ENCODE measurements at regions not wholly inside any gene's neighbourhood (a gene's known extent, or its start where the extent isn't known, plus 50 kb on each side); places are given as distances from the start of the nearest gene placed in this dataset.
A peak's percentile ranks its signal among the peaks of the same experiment; 100 is the strongest.
"Not testable (repeated sequence)": the region's sequence is repeated elsewhere in the genome, so short reads cannot be mapped to it uniquely, and the experiment has no call there.

DNA sequence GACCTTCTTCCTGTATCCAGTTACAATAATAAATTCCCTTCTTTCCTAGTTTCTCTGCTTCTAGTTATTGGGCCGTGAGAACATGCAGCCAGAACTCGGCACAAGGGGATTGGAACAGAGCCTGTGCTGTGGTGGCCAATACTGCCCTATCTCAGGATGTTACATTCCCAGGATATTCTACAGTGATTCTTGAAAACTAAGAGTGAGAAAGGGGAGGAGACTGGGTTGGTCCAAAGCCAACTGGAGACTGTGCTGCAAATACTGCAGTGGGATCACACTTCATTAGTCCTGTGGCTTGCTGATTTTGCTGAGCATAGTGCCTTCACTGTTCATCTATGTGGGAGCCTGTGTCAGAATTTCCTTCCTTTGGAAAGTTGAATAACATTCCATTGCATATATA, 456.8 kb downstream of the RPIA start:
- H3K27ac ChIP-seq (ENCODE audit: low read length); CTCF ChIA-PET; H3K4me2 ChIP-seq (ENCODE audit: low read length); H3K4me3 ChIP-seq (ENCODE audit: low read length); H4K20me1 ChIP-seq (ENCODE audit: low read length); H2AFZ ChIP-seq (ENCODE audit: low read length); H3K27me3 ChIP-seq (ENCODE audit: low read length); H3F3A ChIP-seq (ENCODE audit: low read length, unreplicated experiment); H3K9me2 ChIP-seq (replicated peaks; ENCODE audit: low read length); H3K9ac ChIP-seq (ENCODE audit: low read length); H3K9me3 ChIP-seq (ENCODE audit: low read length); BruUV-seq (replicated peaks); POLR2A ChIA-PET (ENCODE audit: unreplicated experiment); H3K4me1 ChIP-seq (ENCODE audit: insufficient read depth, low read length); H3K36me3 ChIP-seq (ENCODE audit: low read depth, low read length); ATAC-seq; intact Hi-C loops (cut with micrococcal nuclease); DNase-seq; H3K79me2 ChIP-seq (ENCODE audit: low read length): not testable (repeated sequence)

DNA sequence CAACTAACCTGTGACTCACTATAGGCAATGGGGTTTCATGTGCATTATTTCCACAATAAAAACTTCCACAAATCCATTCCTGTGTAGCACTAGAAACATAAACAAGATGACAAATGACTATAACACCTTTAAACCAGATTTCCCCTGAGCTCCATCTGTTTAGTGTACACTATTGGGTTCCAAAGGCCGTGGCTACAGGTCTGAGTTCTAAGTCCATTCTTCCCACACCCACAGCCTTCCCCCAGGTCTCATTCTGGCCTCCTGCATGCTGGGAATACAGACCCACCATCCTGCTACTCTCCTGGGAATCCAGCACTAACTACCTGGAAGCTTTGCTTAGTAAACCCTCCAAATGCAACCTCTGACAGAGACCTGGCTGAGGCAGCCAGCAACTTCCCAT, 460.2 kb downstream of the RPIA start:
- H3K27me3 ChIP-seq (ENCODE audit: low read length); H3K9ac ChIP-seq (ENCODE audit: low read length); H3K9me2 ChIP-seq (replicated peaks; ENCODE audit: low read length); CTCF ChIA-PET; POLR2A ChIA-PET (ENCODE audit: unreplicated experiment); H3K27ac ChIP-seq (ENCODE audit: low read length); DNase-seq; H3K4me2 ChIP-seq (ENCODE audit: low read length); H3K9me3 ChIP-seq (ENCODE audit: low read length); H2AFZ ChIP-seq (ENCODE audit: low read length); H3F3A ChIP-seq (ENCODE audit: low read length, unreplicated experiment); H3K79me2 ChIP-seq (ENCODE audit: low read length); H4K20me1 ChIP-seq (ENCODE audit: low read length); BruUV-seq (replicated peaks); ATAC-seq; intact Hi-C loops (cut with micrococcal nuclease); H3K4me1 ChIP-seq (ENCODE audit: insufficient read depth, low read length); H3K4me3 ChIP-seq (ENCODE audit: low read length); H3K36me3 ChIP-seq (ENCODE audit: low read depth, low read length): not testable (repeated sequence)

GRCh38 chr2:89152501-89152900, 461.0 kb downstream of the RPIA start:
- CTCF ChIA-PET; H3F3A ChIP-seq (ENCODE audit: low read length, unreplicated experiment); ATAC-seq; H4K20me1 ChIP-seq (ENCODE audit: low read length); H3K9me2 ChIP-seq (replicated peaks; ENCODE audit: low read length); POLR2A ChIA-PET (ENCODE audit: unreplicated experiment); H2AFZ ChIP-seq (ENCODE audit: low read length); DNase-seq; H3K9ac ChIP-seq (ENCODE audit: low read length); intact Hi-C loops (cut with micrococcal nuclease); H3K4me1 ChIP-seq (ENCODE audit: insufficient read depth, low read length); H3K36me3 ChIP-seq (ENCODE audit: low read depth, low read length); H3K4me3 ChIP-seq (ENCODE audit: low read length); H3K9me3 ChIP-seq (ENCODE audit: low read length); BruUV-seq (replicated peaks); H3K79me2 ChIP-seq (ENCODE audit: low read length); H3K27me3 ChIP-seq (ENCODE audit: low read length); H3K27ac ChIP-seq (ENCODE audit: low read length); H3K4me2 ChIP-seq (ENCODE audit: low read length): not testable (repeated sequence)

- H3K4me2 ChIP-seq (ENCODE audit: low read length); H3K9ac ChIP-seq (ENCODE audit: low read length); CTCF ChIA-PET; H3K9me3 ChIP-seq (ENCODE audit: low read length); H3K4me3 ChIP-seq (ENCODE audit: low read length); DNase-seq; ATAC-seq; BruUV-seq (replicated peaks); H4K20me1 ChIP-seq (ENCODE audit: low read length); H3K79me2 ChIP-seq (ENCODE audit: low read length); H3K27ac ChIP-seq (ENCODE audit: low read length); H3K9me2 ChIP-seq (replicated peaks; ENCODE audit: low read length); H3K27me3 ChIP-seq (ENCODE audit: low read length); H3K36me3 ChIP-seq (ENCODE audit: low read depth, low read length); intact Hi-C loops (cut with micrococcal nuclease); H2AFZ ChIP-seq (ENCODE audit: low read length); H3F3A ChIP-seq (ENCODE audit: low read length, unreplicated experiment); POLR2A ChIA-PET (ENCODE audit: unreplicated experiment); H3K4me1 ChIP-seq (ENCODE audit: insufficient read depth, low read length): not testable (repeated sequence)
These were observed 461.7 kb downstream of the RPIA start for GRCh38 chr2:89153210-89153609.

DNA sequence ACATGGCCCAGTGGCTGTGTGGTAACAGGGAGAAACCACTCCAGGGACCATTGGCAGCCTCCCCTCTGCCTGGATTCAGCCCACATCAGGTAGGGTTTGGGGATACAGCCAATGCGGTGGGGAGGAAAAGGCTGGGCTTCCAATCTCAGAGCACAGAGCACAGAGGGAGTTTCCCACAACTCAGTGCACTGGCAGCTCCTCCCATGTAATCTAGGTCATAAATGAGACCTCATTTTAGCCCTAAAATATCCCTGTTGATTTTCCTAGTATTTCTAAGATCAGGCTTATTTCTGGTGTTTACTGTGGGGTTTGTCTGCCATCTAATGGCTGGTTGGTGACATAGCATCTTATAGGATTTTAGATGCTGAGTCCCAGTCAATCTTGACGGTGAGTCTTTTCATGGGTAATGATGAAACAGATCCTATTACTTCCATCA, 462.8 kb downstream of the RPIA start:
- H3K9me3 ChIP-seq (ENCODE audit: low read length); H3K4me2 ChIP-seq (ENCODE audit: low read length); BruUV-seq (replicated peaks); H4K20me1 ChIP-seq (ENCODE audit: low read length); intact Hi-C loops (cut with micrococcal nuclease); H3K4me1 ChIP-seq (ENCODE audit: insufficient read depth, low read length); H3K79me2 ChIP-seq (ENCODE audit: low read length); H3K4me3 ChIP-seq (ENCODE audit: low read length); POLR2A ChIA-PET (ENCODE audit: unreplicated experiment); H3K9me2 ChIP-seq (replicated peaks; ENCODE audit: low read length); H2AFZ ChIP-seq (ENCODE audit: low read length); H3K36me3 ChIP-seq (ENCODE audit: low read depth, low read length); H3K27ac ChIP-seq (ENCODE audit: low read length); H3F3A ChIP-seq (ENCODE audit: low read length, unreplicated experiment); DNase-seq; H3K27me3 ChIP-seq (ENCODE audit: low read length); CTCF ChIA-PET; H3K9ac ChIP-seq (ENCODE audit: low read length): not testable (repeated sequence)
- ATAC-seq: peak; percentile 72
- TF ChIP-seq CTCF (conservative IDR thresholded peaks at IDR 0.05; ENCODE audit: low read depth, low read length): 0 out of 2 replicates have a peak, but pooled peaks have one; percentile 16
